Lung microvascular endothelial cell (primary cell): ENCODE measurements at regions not wholly inside any gene's neighbourhood (a gene's known extent, or its start where the extent isn't known, plus 50 kb on each side); places are given as distances from the start of the nearest gene placed in this dataset.

Source experiments
- DNase-seq, 2 donors: peaks; one replicate each; pipeline versions ENCODE4 v3.0.0 to v3.0.0-alpha.2; 2010; ENCODE audit warnings: low read depth in 2 of 2

GRCh38 chr4:27267339-27267969 lies 406.8 kb downstream of the STIM2 start:
- DNase-seq, result no peak

DNA sequence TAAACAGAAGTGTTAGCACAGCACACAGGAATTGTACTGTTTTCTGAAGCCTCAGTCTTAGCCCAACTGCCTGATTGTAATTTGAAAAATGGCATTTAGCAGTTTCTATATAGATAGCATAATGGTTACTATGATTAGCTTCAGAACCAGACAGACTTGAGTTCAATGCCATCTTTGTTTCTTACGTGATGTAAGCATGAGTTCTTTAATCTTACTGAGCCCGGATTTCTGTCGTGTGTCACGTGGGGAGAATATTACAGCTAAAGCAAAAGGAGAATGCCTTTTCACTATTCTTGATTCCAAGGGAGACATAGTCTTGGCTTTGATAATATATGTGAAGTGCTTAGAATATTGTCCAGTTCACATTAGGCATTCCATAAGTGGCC lies 407.3 kb downstream of the STIM2 start:
- DNase-seq, result no peak

GRCh38 chr4:27270435-27270834 lies 409.8 kb downstream of the STIM2 start:
- DNase-seq, result no peak

- no peak for DNase-seq
Measured at GRCh38 chr4:27271555-27271954, 410.9 kb downstream of the STIM2 start.

DNA sequence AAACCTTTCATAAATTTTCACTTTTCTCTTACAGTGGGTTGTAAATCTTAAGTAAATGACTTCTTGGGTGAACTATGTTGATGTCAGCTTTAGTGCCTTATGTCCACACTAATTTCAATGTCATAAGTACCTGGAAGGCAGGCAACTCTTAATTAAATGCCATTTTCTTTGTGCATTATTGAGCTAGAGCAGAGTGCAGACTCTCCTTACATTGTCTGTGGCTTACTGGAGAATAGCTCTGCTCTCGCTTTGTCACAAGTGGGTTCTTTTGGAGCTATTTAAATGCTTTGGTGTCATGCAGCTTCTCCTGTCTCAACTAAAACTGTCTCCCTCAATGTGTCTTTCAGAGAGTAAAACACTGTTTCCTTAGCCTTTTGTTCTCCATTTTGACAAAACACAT lies 411.6 kb downstream of the STIM2 start:
- no peak for DNase-seq

GRCh38 chr4:27276307-27277073 lies 415.8 kb downstream of the STIM2 start:
- no peak for DNase-seq

DNA sequence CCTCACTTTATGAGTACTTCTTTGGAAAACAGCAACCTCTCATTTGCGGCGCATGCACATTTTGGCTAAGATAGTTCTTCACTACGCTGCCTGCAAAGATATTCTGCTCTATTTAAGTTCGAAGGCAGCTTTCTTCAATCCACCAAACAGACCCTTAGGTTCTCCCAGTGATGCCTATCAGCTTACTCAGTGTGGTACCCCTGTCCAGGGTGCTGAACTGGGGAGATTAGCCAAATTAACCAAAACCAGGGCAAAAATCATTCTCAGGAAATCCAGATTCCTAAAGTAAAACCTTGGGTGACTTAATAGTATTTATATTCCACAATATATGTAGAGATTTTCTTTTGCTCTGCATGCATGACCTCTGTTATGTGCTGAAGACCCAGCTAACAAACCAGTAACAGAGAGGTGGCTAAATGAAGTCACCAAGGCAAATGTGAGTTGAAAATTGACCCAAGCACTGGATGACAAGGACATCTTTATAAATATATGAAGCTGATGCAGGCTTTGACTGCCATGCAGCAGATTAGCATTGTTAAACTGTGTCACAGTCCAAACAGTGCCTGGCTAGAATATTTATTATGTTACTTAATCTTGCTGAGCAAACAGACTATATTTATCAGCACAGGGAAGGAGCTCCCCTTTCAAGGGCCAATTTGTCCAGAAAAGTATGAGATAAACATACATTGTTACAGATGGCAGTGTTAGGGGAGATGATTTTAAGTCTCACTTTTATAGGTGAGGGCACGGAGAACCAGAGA lies 418.2 kb downstream of the STIM2 start:
- DNase-seq, result peak; percentile 0 to 3

- DNase-seq, result no peak
Measured at GRCh38 chr4:27288496-27288895, 427.9 kb downstream of the STIM2 start.

DNA sequence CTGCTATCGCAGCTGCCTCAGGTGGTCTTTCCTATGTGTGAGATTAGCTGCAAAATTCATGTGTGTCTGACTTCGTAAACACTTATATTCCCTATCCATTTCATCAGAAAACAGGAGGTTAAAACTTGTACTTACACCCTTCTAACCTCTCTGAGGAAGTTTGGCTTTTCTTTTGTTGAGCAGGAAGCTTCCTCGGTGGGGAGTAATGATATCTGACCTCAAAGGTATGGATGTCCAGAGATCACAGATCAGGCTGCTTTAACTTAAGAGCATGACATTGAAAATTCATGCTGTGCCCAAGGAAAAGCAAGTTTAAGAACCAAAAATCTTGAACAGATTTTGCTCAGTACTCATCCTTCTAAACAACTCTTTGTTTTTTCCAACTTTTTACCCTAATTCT lies 429.1 kb downstream of the STIM2 start:
- no peak for DNase-seq

DNA sequence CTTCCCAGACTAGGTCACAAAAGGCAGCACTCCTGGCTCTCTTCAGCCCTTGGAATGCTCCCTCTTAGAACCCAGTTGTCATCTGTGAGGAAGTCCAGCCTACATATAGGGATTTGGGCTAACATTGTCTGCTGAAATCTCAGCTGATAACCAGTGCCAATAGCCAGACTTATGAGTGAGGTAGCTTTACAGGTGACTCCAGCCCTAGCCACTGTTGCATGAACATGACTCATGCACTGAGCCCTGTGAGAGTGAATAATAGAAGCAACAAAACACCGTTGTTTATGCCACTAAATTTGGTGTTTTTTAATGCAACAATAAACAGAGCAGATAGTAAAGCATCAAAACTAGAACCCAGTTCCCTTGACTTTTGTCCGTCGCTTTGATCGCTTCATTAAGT lies 433.2 kb downstream of the STIM2 start:
- no peak for DNase-seq

- DNase-seq, result no peak
Measured at GRCh38 chr4:27304751-27305150, 444.1 kb downstream of the STIM2 start.

- DNase-seq, result no peak
Measured at GRCh38 chr4:27305246-27305645, 444.6 kb downstream of the STIM2 start.

GRCh38 chr4:27308379-27308778 lies 447.7 kb downstream of the STIM2 start:
- DNase-seq, result no peak

DNA sequence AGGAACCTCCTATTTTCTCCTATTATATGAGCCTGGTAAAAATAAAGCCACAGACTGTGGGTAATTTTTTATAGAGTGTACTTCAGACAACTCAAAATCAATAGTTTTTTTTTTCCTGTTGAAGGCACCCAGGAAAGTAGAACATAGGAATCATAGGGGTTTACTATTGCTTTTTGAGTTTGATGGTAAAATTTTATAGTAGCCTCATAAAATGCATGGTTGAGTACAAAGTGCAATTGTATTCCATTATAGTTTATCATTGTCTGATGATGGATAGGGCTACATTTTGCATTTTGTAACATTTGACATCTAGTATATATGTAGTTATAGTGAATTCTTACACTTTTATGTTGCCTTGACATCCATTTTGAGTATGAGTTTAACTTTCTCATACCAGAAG lies 455.0 kb downstream of the STIM2 start:
- no peak for DNase-seq

DNA sequence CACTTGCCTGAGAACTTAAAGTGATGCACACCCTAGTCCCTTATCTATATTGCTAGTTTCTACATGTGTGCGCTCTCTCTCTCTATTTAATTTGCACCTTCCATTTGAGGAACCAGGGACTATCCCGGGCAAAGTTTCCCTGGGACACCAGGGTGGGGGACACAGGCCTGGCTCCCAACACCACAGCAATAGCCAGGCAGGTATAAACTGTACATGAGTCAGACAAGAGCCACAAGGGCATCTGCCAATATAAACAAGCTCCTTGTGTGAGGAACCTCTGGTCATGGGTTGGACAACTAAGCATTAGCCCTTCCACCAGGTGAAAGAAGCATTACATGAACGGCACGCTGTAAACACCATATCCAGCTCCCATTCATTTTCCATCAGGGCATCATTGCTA lies 455.5 kb downstream of the STIM2 start:
- DNase-seq, result no peak

DNA sequence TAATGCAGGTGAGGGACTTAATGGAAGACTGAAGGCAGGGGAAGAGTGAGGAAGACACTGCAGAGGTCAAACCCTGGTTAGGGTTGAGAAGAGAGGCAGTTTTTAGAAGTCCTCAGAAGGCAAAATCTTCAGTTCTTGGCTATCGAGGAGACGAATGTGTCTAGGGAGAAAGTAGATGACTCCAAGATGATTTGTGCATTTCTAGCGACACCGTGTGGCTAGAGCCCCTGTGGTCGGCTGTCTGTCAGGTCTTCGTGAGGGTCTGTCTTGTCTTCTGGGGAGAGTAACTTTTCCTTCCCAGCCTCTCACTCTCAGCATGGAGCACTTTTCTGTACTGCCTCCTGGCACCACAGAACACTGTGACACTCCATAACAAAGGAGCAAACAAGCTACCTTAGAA lies 458.1 kb downstream of the STIM2 start:
- DNase-seq, result peak in 1 of 2 donors; percentile 8

DNA sequence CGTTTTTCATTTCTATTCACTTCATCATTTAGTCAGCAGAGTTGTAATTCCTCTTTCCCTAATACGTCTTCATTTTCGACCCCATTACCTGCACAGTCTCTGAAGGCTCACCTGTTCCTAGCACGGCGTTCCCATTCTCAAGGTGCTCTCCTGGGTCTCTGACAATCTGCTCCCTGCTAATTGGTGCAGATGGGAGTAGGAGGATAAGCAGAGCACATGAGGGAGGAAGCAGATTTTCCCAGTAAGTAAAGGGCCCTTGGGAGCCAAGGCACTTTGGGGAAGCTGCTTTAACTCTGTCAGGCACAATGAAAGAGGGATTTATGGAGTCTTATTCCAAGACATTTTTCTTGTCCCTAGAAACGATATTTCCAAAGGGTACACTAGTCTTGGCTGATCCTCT lies 466.4 kb downstream of the STIM2 start:
- no peak for DNase-seq

DNA sequence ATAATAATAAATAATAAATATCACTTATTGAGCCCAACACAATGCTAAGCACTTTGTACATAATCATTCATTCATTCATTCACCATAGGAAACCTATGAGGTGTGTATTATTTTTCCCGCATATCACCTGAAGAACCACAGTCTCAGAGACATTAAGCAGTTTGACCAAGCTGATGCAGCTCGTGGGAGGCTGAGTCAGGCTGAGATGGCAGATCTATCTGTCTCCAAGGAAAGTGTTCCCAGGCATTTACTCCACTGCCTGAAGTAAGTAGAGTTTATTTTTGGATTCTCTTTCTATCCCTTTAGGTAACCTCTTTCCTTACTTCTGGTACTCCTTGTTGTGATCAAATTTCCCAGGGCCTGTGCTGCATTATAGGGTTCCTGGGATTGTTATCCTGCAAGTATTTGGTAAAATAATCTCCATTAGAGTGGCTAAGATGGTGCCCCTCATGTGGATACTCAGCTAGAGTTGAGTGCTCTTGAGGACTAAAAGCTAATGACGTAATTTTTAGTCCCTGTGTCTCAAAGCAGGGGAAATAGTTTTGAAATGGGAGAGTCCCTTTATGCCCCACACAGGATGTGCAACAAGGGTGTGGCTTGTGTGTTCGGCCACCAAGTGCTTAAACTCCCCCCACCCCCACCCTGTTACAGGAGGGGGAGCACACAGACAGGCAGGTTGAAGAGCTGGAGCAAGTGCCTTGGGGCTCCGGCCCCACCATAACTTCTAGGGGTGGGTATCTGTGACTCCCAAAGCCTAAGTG lies 467.0 kb downstream of the STIM2 start:
- DNase-seq, result no peak

DNA sequence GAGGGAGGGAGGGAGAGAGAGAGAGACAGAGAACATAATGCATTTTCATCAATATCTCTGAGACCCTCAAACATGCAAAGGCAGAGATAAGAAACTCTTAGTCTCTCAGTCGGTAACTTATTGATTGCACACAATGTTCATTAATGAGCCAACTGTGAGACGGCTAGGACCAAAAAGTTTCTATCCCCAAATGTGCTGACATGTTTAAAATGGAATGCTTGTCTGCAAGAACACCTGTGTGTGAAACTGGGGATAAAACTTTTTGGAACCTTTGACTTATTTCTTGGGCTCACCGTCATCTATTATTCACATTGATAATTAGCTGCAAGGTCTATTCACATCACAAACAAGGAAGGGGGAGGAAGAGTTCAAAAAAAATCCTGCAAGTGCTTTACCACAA lies 477.9 kb downstream of the STIM2 start:
- DNase-seq, result no peak

DNA sequence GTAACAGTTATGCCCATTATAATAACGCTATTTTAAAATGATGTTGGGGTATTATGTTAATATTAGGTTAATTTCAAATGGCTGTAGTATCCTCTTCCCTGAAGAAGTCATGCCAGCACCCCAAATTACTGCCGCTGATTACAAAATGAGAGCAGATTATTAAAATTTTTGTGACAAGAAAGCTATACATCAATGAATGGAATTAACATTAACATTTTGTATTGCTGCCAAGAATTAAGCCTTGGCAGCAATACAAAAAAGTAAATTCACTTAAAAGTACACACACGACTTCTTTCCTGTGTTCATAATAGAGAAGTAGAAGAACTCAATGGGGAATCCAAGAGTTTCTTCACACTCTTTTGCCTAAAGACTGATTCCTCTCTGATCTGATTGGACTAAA lies 482.8 kb downstream of the STIM2 start:
- no peak for DNase-seq

- DNase-seq, result no peak
Measured at GRCh38 chr4:27350161-27350560, 489.5 kb downstream of the STIM2 start.

GRCh38 chr4:27357283-27357682 lies 496.6 kb downstream of the STIM2 start:
- DNase-seq, result no peak
